ENCODE measurements at regions not wholly inside any gene's neighbourhood (a gene's known extent, or its start where the extent isn't known, plus 50 kb on each side); places are given as distances from the start of the nearest gene placed in this dataset.

DNA sequence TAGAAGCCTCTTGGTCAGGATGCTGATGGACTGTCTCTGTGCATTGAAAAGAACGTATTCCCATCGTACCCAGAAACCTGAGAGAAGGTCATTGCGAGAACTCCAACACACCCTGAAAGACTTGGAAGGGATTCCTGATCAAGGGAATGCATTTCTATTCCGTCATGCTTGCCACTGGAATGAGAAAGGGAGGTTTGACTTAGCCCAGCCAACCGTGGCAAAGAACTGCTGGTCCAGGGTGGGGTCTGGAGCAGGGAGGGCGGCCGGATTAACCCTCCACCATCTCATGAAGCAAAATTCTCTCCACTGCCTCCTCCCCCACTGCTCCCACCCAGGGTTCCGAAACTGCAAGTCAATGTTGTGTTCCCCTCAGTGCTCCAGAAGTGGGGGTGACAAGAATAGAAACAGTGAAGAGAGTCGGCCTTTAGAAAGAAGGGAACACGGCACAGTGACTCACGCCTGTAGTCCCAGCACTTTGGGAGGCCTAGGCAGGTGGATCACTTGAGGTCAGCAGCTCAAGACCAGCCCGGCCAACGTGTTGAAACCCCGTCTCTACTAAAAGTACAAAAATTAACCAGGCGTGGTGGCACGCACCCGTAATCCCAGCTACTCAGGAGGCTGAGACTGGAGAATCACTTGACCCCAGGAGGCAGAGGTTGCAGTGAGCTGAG, 137.5 kb upstream of the MGMT start:
- no peak for DNase-seq

DNA sequence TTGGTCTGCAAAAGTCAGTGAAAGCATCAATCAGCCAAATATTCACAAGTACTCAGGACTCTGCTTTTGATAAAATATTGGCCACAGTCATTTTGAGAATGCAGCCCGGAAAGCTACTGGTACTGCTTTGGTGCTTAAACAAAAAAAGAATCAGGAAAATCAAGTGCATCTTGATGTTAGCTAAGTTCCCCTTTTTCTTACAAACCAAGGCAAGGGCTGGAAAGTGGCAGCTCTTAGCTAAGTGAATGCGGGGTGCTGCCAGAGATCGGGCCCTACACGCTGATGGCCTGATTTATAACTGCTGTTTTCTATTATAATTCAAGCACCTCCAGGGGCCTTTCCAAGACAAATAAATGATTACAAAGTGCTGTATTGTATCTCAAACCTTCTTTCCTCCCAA, 136.8 kb upstream of the MGMT start:
- DNase-seq, result no peak

DNA sequence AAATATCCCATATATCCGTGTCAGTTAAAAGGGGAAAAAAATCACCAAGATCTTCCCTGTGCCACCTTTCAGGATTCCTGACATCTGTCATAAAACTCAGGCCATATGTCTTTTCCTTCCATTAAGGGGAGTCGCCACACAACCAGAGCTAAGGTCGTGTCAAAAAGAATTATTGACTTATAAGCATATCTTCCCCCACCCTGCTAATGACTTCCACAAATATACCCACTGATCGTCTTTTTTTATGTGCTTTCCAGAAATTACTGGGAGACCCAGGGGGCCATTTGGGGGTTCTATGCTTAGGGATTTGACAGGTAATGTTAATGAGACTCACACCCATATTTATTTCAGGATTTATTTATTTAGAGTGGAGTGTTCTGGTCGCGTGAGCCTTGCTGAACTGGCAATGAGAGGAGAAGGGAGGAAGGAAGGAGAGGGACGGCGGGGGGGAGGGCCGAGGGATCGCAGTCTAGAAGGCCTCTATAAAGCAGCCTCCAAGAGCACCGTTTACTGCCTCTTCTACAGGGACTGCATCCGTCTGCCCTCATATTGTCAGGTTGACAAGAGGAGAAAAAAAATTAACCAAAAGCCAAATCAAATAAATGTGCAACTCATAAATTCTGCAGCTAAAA, 135.7 kb upstream of the MGMT start:
- no peak for DNase-seq

DNA sequence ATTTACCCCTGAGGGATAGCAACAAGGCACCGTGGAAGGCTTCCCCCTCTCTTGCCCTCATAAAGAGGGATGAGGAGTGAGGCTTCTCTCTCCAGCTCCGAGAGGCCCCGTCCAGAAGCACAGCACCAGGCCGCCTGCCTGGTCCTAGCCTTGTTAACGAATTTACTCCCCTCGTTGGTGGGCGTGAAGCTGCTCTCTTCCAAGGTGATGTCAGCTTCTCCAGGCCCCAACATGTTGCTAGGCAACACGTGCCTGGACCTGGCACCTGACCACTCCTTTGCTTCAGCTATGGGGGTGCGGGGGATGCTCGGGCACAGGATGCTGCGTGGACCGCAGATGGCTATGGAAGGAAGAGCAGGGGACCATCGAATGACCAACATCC, 135.2 kb upstream of the MGMT start:
- DNase-seq, result no peak

DNA sequence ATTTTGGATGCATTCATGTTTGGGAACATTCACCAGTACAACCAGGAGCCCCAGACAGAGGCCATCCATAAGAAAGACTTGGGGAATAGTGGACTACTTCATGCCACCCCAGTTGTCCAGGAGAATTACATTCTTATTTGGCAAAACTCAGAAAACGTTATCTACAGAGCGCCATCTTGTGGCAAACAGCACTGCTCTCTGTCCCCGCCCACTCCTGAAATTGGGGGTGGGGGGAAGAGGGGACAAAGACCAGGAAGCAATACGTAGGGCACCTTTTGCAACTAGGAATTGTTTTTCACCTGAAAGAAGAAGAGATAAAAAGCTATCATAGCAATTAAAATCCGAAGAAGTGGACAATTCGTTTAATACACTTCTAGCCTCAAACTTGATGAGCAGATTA, 134.6 kb upstream of the MGMT start:
- DNase-seq, result peak; percentile 17

DNA sequence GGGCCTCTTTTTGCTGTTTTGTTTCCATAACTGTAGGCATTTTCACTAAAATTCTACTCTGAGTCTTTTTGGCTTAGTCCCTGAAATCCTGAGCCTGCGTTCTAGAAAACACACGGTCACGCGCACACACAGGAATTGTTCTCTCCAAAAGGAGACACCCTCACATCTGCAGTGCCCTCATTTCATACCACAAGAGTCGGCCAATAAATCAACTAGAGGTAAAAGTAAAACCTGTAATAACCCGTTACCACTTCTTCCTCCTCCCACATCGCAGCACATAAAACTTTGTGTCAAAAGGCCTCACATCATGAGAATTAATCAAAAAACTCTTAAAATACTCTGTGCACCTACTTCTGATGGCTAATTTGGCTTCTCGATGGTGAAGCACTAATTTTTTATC, 133.3 kb upstream of the MGMT start:
- DNase-seq, result no peak

DNA sequence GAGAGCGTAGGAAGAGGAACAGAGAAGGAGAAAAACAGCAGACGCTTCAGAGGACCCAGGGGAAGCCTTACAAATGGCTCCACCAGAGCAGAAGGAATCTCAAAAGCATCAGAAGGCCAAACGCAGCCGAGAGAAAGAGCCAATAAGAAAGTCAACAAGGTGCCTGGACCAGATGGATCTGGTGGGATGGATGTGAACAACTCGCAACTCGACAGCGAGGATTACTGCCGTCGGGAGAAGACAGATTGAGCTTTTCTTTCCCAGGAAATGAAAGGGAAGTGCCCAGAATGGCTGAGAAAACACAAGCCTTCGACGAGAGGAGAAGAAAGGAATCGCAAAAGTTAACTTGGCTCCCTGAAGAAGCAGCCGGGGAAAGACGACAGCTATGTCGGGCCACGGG, 132.8 kb upstream of the MGMT start:
- DNase-seq, result no peak

DNA sequence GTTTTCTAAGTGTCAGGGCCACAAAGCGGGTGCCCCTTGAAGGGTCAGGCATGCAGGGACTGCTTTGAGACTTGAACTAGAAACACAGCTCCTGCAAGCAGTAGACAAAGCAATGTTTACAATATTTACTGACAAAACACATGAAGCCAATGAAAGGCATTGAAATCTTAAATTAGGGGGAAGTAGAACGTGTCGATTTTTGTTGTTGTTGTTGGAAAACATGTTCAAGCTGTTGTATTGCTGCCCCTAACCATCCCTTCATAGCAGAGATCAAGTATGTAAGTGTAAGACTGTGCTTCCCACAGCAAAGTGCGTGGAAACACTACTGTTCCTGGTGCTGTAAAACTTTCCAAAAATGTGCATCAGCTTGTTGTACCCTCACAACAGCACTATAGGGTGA, 131.6 kb upstream of the MGMT start:
- DNase-seq, result no peak

DNA sequence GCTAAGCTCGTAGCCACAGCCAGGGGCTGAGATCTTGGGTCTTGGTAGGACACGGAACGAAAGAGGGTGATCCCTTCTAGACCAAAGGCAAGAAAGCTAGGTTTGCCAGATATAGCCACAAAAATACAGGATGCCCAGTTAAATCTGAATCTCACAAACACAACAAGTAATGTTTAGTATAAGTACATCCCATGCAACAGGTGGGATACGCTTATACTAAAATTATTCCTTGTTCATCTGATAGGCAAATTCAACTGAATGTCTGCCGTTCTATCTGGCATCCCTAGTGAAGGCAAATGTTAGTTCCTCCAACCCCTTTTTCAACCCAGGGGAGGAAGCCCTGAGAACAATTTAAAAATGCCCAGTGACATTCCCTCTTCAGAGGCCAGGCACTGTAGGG, 131.1 kb upstream of the MGMT start:
- DNase-seq, result no peak

DNA sequence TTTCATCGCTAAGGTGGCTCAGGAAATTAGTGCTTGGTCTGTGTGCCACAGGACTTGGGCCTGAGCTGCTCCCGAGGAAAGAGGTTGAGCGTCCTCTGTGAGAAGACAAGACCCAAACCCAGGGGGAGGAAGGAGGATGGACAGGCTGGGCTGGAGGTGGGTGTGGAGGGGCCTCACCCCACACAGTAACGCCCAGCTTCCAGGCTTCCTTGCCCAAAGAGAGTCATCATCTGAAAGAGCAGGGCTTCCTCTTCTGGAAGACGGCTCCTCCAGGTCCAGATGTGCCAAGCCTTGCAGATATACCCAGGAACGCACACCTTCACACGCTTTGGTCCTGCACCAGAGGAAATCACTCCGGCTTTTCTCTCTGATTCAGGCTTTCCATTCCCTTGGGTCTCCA, 127.8 kb upstream of the MGMT start:
- DNase-seq, result no peak

DNA sequence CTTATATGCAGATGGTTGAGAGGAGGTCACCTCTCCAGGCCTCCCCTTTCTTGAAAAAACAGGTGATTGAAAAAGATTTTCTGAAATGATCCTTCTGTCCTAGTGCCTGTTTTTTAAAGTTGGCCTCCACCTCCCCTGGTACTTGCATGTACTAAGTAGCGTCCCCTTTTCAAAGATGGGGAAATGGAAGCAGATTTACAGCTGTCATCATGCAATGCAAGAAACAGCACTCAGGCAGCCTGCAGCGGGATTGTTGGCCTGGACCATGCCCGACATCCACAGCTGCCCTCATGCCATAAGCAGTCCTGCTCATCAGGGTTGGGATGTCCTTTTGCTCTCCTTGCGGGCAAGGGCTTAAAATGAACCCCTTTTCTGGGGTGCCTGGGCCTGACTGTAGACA, 127.2 kb upstream of the MGMT start:
- DNase-seq, result no peak

DNA sequence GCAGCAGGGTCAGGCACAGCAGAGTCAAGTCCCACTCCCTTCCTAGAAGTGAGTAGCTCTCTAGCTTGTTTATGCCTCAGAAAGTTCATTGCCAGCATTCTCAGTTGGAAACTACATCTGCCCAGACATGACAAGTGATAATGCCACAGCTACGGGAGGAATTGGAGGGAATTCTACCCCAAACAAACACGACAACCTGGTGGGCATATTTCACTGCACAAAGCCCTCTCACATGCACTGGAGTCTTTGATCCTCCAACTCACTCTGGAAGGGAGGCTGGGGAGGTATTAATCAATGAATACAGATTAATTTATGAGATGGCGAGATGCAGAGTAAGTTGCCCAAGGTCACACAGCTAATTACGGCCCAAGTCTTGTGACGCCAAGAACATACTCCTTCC, 126.0 kb upstream of the MGMT start:
- DNase-seq, result no peak

DNA sequence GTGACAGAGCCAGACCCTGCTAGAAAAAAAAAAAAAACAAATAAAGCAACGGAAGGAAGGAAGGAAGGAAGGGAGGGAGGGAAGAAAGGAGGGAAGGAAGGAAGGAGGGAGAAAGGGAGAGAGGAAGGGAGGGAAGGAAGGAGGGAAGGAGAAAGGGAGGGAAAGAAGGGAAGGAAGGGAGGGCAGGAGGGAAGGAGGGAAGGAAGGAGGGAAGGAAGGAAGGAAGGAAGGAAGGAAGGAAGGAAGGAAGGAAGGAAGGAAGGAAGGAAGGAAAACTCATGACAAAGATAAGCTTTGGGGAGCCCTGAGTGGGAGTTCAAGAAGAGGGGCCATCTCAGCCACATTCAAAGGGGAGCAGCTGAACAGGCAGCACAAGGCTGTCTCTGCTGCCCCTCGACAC, 124.7 kb upstream of the MGMT start:
- no peak for DNase-seq

DNA sequence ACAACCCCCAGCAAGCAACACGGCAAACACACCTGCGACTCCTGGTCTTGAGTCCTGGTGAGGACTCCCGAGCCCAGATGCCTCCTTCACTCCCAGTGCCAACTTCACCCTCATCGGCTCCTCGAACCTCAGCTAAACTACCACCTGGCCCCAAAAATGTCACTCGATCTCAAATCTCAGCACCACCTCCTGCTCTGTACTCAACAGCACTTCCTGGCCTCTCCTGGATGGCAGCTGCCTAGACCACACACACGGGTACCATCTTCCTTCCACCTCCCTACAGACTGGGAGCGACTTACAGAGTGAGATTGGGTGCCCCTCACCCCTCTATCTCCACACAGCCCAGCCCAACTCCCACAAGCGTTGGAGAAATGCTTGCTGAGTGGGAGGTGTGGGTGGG, 123.9 kb upstream of the MGMT start:
- no peak for DNase-seq

DNA sequence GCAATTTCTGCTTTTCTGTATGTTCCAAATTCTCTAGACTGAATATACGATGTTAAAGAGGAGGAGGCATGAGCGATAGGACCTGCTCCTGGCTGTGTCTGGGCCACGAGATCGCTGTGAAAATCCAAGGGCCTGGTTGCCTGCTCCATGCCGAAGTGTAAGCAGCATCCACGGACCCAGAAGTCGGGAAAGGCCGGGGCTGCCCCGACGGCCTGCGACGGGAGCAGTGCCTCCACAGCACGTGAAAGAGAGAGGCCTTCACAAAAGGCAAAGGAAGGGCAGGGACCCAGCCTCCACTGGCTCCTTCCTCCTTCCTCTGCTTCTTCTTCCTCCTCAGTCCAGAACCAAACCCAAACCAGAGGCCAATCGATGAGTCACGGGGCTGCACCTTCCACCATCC, 122.9 kb upstream of the MGMT start:
- no peak for DNase-seq

DNA sequence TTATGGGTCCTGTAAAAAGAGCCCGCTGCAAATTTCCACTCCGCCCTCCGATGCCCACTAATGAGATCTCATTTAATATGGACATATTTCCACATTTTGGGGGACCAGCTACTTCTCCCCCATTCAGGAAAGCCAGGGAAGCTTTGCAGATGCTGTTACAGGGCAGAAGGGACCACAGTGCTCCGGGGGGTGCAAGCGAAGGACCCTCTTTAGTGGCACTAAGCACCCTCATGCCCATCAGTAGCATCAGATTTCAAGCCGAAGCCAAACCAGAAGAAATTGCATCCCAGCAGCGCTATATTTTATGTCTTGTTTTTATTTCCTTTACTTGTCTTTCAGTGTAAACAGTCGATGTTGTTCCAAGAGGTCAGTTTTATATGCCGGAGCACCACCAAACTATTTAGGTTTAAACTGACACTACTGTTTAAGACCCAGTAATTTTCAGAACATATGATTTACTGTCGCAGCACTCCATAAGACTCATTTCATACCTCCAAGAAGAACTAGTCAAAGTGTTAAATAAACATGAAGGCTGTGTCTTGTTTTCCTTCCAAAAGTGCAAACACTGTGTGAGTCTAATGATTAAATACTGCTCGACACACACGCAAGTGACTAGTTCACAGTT, 122.2 kb upstream of the MGMT start:
- DNase-seq, result no peak

DNA sequence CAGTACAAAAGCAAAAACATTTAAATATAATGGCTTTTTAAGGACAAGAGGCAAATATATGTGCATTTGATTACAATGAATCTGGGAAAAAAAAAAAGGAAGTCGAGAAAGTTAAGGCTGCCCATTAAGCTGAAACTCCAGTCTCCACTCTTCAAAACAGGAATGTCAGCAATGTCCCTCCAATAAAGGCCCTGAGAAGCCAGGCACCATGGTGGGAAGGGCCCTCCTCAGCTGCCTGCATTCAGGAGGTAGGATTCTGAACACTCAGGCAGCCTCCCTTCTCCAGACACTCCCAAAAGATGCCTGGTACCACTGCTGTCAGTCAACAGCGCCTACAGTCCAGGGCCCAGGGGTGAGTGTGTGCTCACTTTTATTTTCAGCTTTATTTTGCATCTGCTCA, 121.3 kb upstream of the MGMT start:
- no peak for DNase-seq

DNA sequence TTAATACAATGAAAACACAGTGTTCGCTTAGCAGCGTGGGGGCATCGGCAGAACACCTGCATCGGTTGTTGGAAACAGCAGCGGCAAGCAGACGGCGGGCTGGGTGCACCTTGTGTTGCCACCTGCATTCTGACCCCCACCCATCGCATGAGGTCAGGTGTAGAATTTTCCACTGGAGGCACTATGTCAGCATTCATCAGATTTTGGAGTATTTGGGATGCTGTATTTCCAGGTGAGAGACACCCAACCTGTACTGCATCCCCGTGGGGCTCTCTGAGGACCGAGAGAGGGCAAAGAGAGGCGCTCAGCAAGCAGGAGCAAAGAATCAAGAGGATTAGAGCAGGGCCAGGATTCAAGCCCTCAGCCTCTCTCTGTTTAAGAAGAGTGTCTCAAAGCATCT, 116.4 kb upstream of the MGMT start:
- no peak for DNase-seq

DNA sequence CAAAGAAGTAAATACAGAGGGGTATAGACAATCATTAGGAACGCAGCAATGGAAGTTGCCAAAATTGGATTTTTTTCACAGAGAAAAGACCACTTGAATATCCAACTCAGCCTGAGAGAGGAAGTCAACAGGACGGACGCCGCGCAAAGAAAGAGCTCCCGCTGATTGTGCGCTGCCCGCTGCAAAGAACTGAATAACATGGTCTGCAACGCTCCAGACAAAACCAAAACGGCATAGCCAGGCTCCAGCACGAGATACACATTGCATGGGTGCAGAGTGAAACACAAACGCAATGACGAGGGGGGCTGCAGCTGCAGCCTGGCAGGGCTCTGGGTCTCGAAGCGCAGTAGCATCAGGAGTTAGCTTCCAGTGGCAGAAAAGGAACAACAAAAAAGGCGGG, 113.9 kb upstream of the MGMT start:
- no peak for DNase-seq

DNA sequence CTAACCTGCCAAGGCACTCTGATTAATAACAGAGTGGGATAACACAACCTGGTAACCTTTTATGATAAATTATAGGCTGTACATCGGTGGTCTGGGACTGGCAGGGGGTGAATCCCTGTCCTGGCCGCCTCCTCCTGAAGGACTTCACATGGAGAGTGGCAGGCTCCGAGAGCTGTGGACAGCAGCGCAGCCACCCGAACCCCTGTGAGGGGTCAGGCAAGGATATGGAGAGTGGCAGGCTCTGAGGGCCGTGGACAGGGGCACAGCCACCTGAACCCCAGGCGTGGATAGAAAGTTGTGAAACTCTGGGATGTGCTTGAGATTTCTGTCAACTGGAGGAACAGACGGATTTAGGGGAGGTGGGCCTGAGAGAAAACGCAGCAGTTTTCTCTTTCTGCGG, 107.0 kb upstream of the MGMT start:
- DNase-seq, result no peak

DNA sequence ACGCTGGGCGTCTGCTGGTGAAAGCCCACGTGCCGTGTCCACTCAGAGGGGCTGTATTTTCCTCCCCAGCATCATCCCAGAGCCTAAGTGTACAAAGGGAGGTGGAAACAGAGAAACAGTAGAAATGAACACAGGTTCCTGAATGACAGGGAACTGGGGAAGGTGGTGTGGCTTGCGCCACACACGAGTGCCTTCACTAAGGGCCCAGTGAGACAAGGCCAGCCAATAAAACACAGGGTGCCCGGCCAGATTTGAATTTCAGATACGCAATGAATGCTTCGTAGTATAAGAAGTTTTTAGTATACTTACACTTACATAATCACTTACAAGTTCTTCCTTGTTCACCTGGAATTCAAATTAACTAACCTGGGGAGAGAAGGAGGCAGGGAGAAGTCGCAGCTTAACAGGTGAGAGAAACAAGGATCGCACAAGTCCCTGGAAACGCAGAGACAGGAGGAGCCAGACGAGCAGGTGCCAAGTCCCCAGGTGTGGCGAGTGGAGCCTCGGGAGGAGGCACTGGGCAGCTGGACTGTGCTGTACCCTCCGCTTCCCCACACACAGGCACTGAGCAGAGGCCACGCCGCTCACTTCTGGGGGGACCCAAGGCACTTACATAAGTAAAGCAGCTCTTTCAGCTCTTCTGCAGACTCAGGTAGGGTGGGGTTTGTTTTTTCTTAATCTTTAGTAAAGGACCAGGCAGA, 105.2 kb upstream of the MGMT start:
- no peak for DNase-seq

DNA sequence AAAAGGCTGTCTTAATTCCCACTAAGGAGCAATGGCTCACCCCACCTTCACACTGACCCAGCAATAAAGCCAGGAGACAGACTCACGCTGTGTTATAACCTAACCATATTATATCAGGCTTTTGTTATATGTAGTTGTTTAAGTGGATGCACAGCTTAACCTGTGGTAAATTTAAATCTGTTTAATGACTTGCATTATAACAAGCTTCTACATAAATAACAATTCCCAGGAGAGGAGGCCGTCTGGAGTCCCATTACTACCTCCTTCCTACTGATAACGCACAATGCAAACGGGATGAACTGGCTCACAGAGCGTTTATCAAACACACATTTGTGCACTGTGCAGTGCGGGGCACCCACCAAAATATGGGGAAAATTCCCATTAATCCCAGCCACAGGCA, 102.1 kb upstream of the MGMT start:
- DNase-seq, result no peak

DNA sequence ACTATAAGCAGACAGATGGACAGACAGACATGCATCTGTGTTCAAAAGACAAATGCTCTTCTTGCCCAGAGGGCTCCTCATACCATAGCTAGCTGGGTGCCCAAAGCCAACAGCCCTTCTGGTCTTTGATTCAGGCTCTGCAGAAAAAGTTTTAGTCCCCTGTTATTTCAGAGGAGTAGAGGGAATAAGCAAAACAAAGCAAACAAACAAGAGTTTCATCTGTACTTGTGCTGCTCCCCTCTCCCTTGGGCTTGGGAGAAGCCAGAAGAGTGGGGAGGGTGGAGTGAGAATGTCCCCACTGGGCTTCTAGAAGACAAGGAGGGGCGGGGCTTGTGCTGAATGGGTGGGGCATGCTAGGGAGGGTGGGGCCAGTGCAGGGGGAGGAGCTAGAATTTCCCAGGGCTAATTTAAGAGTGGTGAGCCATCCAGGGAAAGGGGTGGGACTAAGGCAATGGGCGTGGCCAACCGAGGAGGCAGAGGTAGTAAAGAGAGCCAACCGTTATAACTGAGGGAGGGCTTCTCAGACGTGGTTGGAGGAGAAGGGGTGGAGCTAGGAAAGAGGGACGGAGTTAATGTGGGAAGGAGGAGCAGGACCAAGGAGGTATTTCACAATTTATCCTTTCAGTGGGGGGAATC, 101.2 kb upstream of the MGMT start:
- no peak for DNase-seq

DNA sequence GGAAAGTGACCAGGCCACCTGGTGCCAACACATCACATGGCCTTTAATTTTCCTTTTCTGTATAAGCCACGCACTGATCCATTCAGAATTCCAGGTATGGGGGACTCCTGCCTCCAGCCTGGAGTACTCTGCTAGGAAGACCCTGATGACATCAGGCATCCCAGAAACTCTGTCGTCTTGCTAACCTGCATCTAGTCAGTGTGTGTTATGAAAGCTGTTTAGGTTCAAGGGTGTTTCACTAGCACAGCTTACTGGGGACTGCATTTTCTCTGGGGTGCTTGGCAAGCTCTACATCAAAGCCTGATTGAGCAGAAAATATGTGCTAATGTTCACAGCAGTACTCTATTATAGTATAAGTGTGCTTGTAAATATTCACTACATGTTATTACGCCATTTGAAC, 100.6 kb upstream of the MGMT start:
- no peak for DNase-seq
